GM19240 (cell line): ENCODE measurements at regions not wholly inside any gene's neighbourhood (a gene's known extent, or its start where the extent isn't known, plus 50 kb on each side); places are given as distances from the start of the nearest gene placed in this dataset.
A peak's percentile ranks its signal among the peaks of the same experiment; 100 is the strongest.
"Not testable (repeated sequence)": the region's sequence is repeated elsewhere in the genome, so short reads cannot be mapped to it uniquely, and the experiment has no call there.

Experiments used
- DNase-seq: peaks from one replicate; pipeline ENCODE4 v3.0.0; 2011; ENCODE audit warnings: low spot score; ENCODE audit not compliant: insufficient read length

DNA sequence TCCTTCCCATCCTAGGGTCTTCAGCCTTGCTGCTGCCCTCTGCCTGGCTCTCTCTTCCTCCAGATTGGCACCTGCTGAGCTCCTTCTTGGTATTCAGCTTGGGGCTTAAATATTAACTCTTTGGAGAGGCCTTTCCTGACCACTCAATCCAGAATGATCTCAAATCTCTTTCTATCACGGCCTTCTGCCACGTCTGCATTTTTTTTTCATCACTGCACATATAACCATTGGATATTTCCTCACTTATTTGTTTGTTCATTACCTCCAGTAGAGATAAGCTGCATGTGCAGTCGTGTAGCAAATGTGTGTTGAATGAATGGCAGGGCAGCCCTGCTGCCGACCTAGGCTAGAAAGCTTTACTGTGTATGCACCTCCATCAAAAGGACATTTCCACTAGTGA lies 51.6 kb upstream of the MPP7 start:
- DNase-seq = no peak

DNA sequence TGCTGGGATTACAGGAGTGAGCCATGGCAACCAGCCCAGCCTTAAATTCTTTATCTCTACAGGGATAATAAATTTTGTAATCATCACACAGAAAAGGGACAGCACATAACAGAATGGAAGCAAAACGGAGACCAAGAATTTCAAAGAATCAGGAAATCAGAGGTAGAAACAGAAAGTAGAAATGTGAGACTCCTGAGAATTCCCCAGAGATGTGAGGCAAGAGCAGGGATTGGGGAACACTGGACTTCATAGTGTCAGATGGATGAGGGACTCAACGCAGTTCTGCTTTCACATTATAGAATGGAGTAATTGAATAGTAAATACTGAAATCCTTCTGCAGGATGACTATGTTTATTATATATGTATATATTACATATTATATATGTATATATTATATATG lies 52.5 kb upstream of the MPP7 start:
- no peak for DNase-seq

DNA sequence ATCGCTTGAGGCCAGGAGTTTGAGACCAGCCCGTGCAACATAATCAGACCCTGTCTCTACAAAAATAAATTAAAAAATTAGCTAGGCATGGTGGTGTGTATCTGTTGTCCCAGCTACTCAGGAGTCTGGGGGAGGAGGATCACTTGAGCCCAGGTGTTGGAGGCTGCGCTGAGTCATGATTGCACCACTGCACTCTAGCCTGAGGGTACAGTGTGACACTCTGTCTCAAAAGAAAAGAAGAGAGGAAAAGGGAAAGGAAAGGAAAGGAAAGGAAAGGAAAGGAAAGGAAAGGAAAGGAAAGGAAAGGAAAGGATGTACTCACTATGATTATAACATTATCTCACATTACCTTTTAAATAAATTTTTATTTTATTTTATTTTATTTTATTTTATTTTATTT lies 56.5 kb upstream of the MPP7 start:
- DNase-seq = no peak

DNA sequence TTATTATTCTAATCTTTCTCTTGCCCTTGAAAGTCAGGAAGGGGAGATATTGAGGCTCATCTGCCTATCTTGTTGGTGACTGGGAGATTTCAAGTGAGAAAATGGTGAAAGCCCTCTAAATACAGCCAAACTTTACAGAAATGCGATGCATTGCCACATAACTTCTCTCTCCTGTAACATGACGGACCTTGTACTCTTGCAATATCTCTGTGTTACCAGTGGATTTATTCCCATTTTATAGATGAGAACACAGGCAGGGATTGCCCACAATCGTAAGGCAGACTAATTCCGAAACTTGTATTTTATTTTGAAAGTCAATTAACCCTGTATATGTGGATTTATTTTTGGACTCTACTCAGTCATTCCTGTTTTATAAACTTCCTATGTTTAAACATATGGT lies 57.3 kb upstream of the MPP7 start:
- DNase-seq = no peak

DNA sequence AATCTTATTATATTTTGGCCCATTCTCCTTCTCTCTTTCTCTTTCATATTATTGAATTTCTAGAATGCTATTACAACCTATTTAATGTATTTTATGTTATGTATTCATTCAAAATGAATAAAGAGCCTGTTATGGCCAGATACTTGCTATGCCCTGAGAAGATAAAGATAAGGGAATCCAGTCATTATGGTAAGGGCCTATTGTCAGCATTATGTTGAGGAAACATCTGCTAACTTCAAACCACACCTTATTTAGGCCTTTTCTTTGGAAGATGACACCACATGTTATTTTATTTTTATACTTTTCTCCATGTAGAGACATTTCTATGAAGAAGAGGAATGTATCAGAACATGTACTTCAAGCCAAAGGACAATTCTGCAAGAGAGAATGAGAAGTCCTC lies 60.5 kb upstream of the MPP7 start:
- no peak for DNase-seq

GRCh38 chr10:28365840-28366239 lies 63.0 kb upstream of the MPP7 start:
- DNase-seq = no peak

DNA sequence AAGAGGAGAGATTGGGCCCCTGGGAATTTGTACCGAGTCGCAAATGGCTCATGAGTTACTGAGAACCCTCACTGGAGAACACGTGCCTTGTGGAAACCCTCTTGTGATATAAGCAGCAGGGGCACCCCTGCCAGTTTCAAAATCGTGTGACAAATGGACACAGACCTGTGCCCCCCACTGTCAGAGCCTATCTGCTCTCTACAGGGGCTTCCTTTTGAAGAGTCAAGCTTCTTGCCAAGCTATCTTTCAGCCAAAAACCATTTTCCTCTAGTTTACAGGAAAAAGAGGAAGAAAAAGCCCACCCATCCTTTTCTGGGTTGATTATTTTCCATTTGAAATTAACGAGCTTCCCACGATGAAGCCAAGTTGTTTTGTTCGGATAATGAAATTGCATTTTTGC lies 64.1 kb upstream of the MPP7 start:
- DNase-seq = no peak

- DNase-seq = no peak
Measured at GRCh38 chr10:28367413-28367812, 64.5 kb upstream of the MPP7 start.

- peak; percentile 16 for DNase-seq
Measured at GRCh38 chr10:28367929-28368484, 65.1 kb upstream of the MPP7 start.

DNA sequence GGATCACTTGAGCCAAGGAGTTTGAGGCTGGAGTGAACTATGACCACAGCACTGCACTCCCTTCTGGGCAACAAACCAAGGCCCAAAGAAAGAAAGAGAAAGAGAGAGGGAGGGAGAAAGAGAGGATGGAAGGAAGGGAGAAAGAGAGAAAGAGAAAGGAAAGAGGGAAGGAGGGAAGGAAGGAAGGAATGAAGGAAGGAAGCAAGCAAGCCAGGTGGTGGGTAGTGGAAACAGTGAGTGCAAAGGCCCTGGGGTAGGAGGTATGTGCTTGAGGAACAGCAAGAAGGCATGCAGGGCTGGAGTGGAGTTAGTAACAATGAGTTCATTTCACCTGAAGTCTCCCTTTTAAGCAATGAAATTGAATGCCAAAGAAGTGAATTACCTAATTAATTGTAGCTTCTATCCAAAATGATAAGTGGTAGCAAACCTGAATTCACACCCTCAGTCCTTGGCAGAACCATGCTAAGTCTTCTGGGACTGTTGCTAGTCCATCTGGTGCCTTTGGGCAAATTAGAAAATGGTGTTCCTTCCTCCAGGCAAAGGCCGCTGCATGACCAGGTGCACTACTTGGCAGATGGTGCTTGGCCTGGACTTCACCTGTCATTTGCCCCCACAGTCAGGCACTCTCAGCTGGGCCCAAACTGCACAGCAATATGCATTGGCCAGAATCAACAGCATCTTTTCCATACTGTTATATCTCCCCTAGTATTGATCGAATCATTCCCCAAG lies 67.4 kb upstream of the MPP7 start:
- no peak for DNase-seq

DNA sequence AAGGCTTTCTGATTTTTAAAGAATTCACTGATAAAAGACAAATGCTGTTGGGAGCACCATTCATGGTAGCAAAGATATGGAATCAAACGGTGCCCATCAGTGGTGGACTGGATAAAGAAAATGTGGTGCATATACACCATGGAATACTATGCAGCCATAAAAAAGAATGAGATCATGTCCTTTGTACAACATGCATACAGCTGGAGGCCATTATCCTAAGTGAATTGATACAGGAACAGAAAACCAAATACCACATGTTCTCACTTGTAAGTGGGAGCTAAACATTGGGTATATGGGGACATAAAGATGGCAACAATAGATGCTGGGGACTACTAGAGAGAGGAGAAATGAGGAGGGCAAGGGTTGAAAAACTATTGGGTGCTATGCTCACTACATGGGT lies 68.8 kb upstream of the MPP7 start:
- not testable (repeated sequence) for DNase-seq

- no peak for DNase-seq
Measured at GRCh38 chr10:28374036-28374435, 71.2 kb upstream of the MPP7 start.

DNA sequence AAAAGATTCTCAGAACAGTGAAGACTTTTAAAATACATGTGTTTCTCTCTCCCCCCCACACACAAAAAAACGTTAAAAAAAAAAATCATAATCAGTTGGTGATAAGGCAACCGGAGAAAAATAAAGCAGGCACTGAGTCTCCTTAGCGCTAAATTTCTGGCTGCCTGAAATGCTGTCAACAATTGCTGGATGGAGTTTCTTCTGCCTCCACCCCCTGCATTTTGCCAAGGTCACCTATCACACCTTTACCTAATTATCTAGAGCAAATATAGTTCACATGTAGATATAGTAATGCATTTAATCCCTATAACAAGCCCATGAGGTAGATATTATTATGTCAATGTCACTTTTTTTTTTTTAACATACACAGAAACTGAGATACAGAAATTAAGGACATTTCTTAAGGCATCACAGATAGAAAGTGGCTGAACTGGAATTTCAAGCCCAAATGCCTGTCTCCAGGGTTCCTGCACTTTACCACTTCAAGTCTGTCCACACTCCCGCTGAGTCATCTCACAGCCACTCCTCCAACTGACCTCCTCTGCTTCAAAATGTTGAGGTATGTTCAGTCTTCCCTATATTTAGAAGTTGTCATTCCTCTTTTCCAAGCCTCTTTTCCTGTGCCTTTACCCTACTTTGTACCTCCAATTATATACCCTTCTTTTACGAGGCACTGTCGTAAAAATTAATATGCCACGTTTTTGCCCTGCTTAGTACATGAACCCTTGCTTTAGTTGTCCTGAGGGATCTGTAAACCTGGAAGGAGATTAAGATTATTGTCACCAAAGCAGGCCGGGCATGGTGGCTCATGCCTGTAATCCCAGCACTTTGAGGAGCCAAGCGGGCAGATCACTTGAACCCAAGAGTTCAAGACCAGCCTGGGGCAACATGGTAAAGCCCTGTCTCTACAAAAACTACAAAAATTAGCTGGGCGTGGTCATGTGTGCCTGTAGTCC lies 72.8 kb upstream of the MPP7 start:
- DNase-seq = no peak

GRCh38 chr10:28378986-28379585 lies 76.2 kb upstream of the MPP7 start:
- no peak for DNase-seq

DNA sequence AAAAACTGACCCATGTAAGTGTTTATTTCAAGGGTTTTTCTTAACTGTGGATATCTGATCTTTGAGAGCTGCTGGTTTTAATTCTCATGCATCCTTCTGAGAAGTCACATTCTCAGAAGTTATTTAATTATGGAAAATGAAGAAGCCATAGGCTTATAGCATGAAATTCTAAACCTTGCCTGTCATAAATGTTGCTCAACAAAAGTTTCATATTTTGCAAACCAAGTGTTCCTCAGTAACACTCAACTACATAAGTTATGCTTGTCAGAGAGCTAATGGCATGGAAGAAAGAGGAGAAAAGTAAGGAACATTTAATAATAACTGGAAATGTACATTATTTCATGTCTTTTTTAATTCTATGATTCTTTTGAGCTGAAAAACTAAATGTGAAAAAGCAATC lies 78.6 kb upstream of the MPP7 start:
- DNase-seq = no peak

- peak; percentile 20 for DNase-seq
Measured at GRCh38 chr10:28381903-28382347, 79.1 kb upstream of the MPP7 start.

- no peak for DNase-seq
Measured at GRCh38 chr10:28382525-28383269, 79.8 kb upstream of the MPP7 start.

DNA sequence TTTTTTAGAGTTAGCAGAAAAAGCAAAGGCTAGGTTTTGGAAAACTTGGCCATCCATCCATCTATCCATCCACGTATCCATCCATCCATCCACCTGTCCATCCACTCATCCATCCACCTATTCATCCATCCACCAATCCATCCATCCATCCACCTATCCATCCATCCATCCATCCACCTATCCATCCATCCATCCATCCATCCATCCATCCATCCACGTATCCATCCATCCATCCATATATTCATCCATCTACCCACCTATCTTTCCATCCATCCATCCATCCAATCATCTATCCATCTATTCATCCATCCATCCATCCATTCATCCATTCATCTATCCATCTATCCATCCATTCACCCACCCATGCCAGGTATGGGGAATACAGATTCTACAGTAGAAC lies 81.7 kb upstream of the MPP7 start:
- DNase-seq = no peak

GRCh38 chr10:28385748-28386502 lies 83.1 kb upstream of the MPP7 start:
- no peak for DNase-seq

DNA sequence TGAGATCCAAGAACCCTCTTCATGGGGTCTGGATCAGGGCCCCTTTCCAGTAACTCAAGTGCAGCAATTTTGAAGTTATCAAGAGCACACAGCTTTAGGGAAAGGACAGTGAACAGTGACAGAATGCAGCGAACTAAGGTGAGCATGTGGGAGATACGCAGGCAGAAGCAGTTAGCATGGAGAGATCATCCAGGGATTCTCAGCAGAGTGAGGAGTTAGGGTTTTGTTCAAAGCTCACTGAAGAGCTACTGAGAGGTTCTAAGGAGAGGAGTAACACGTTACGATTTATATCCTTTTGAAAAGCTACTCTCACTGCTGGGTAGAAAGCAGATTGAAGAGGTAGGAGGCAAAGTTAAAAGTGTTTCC lies 83.6 kb upstream of the MPP7 start:
- no peak for DNase-seq

DNA sequence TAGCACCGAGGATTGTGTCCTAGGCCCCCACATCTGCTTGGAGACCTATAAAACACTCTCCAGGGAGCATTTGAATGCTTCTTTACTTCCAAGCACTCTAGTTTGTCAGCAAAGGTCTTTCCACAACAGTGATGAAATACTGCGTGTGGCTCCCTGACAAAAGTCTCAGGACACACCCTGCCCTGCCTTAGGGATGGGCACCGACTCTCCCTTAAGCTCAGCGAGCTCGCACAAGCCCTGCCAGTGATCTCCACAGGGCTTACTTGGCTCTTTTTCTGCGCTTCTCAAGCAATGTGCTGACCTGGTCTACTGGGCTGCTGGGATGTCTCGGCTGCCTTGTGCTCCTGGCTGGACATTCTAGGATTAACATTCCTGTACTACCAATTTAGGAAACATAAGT lies 84.3 kb upstream of the MPP7 start:
- no peak for DNase-seq
